ENCODE measurements at regions not wholly inside any gene's neighbourhood (a gene's known extent, or its start where the extent isn't known, plus 50 kb on each side); places are given as distances from the start of the nearest gene placed in this dataset.

- DNase-seq (ENCODE audit: low spot score): no peak
- in situ Hi-C loops (cut with MboI; ENCODE audit: low pct_unique_long_range_greater_than_20kb, low sequenced_read_pairs, unreplicated experiment): no loop called here
- TF ChIP-seq CTCF (IDR thresholded peaks at IDR 0.05; ENCODE audit: extremely low read depth, insufficient read depth, missing control alignments): no peak
Observed at GRCh38 chr9:91494751-91495150, 71.1 kb upstream of the NFIL3 start.

- in situ Hi-C loops (cut with MboI; ENCODE audit: low pct_unique_long_range_greater_than_20kb, low sequenced_read_pairs, unreplicated experiment): no loop called here
- no peak for DNase-seq (ENCODE audit: low spot score)
- no peak for TF ChIP-seq CTCF (IDR thresholded peaks at IDR 0.05; ENCODE audit: extremely low read depth, insufficient read depth, missing control alignments)
Observed at GRCh38 chr9:91492237-91492636, 68.6 kb upstream of the NFIL3 start.

- no peak for DNase-seq (ENCODE audit: low spot score)
- in situ Hi-C loops (cut with MboI; ENCODE audit: low pct_unique_long_range_greater_than_20kb, low sequenced_read_pairs, unreplicated experiment): no loop called here
- no peak for TF ChIP-seq CTCF (IDR thresholded peaks at IDR 0.05; ENCODE audit: extremely low read depth, insufficient read depth, missing control alignments)
Observed at GRCh38 chr9:91491624-91492023, 68.0 kb upstream of the NFIL3 start.

- TF ChIP-seq CTCF (IDR thresholded peaks at IDR 0.05; ENCODE audit: extremely low read depth, insufficient read depth, missing control alignments): no peak
- DNase-seq (ENCODE audit: low spot score): no peak
- in situ Hi-C loops (cut with MboI; ENCODE audit: low pct_unique_long_range_greater_than_20kb, low sequenced_read_pairs, unreplicated experiment): no loop called here
Observed at GRCh38 chr9:91489361-91489899, 65.8 kb upstream of the NFIL3 start.

GRCh38 chr9:91488341-91488740, 64.7 kb upstream of the NFIL3 start:
- in situ Hi-C loops (cut with MboI; ENCODE audit: low pct_unique_long_range_greater_than_20kb, low sequenced_read_pairs, unreplicated experiment): no loop called here
- DNase-seq (ENCODE audit: low spot score): no peak

GRCh38 chr9:91486699-91487497, 63.3 kb upstream of the NFIL3 start:
- no peak for TF ChIP-seq CTCF (IDR thresholded peaks at IDR 0.05; ENCODE audit: extremely low read depth, insufficient read depth, missing control alignments)

More at GRCh38 chr9:91488341-91488740, 64.7 kb upstream of the NFIL3 start:
- peak; percentile 15 for TF ChIP-seq CTCF (IDR thresholded peaks at IDR 0.05; ENCODE audit: extremely low read depth, insufficient read depth, missing control alignments)

More at GRCh38 chr9:91486699-91487497, 63.3 kb upstream of the NFIL3 start:
- DNase-seq (ENCODE audit: low spot score): no peak
- in situ Hi-C loops (cut with MboI; ENCODE audit: low pct_unique_long_range_greater_than_20kb, low sequenced_read_pairs, unreplicated experiment): no loop called here

All from GM13977 (cell line).